HepG2 (cell line): ENCODE measurements at regions not wholly inside any gene's neighbourhood (a gene's known extent, or its start where the extent isn't known, plus 50 kb on each side); places are given as distances from the start of the nearest gene placed in this dataset.

Experiments
- CTCF ChIP-seq: sonication (generic); formaldehyde crosslinking; IDR thresholded peaks from 2 replicates; pipeline ENCODE4 v1.5.0; 2020; ENCODE audit warnings: mild to moderate bottlenecking, missing genetic modification reagents, moderate library complexity
- EP300 ChIP-seq, 3 experiments: sonication (generic) in 1 of 3; formaldehyde crosslinking in 1 of 3; IDR thresholded peaks; 2 replicates each; pipeline versions ENCODE4 v1.5.1 to v1.6.1; 2011 to 2020; ENCODE audit warnings: low read depth in 2 of 3, low read length in 2 of 3, borderline replicate concordance in 1 of 3, improper control_type of control experiment in 1 of 3, mild to moderate bottlenecking in 1 of 3, missing genetic modification reagents in 1 of 3, moderate library complexity in 1 of 3
- GABPA ChIP-seq, 2 experiments: IDR thresholded peaks; 2 replicates each; pipeline ENCODE4 v1.6.1; 2011 to 2016; ENCODE audit warnings: low read depth in 2 of 2, low read length in 1 of 2, missing biosample characterization in 1 of 2, missing genetic modification characterization in 1 of 2
- JUNB ChIP-seq: sonication (generic); formaldehyde crosslinking; IDR thresholded peaks from 2 replicates; pipeline ENCODE4 v1.8.0; 2022; ENCODE audit warnings: missing genetic modification reagents, mild to moderate bottlenecking, borderline replicate concordance
- KLF15 ChIP-seq: sonication (generic); formaldehyde crosslinking; IDR thresholded peaks from 2 replicates; pipeline ENCODE4 v1.8.1; 2023; ENCODE audit warnings: borderline replicate concordance, mild to moderate bottlenecking, inconsistent platforms, missing genetic modification reagents, mixed read lengths
- MAZ ChIP-seq, 2 experiments: sonication (generic) in 1 of 2; formaldehyde crosslinking in 1 of 2; IDR thresholded peaks; 2 replicates each; pipeline versions ENCODE4 v1.5.0 to v1.6.1; 2012 to 2020; ENCODE audit warnings: low read depth in 2 of 2, mild to moderate bottlenecking in 2 of 2, borderline replicate concordance in 1 of 2, improper control_type of control experiment in 1 of 2, low read length in 1 of 2, missing genetic modification reagents in 1 of 2, moderate library complexity in 1 of 2
- MEF2D ChIP-seq: sonication (generic); formaldehyde crosslinking; IDR thresholded peaks from 2 replicates; pipeline ENCODE4 v1.5.1; 2020; ENCODE audit warnings: mild to moderate bottlenecking, missing genetic modification reagents
- NKX3-1 ChIP-seq: sonication (generic); formaldehyde crosslinking; IDR thresholded peaks from 2 replicates; pipeline ENCODE4 v1.5.0; 2020; ENCODE audit warnings: missing genetic modification reagents
- PHF8 ChIP-seq: sonication (generic); formaldehyde crosslinking; IDR thresholded peaks from 2 replicates; pipeline ENCODE4 v1.5.0; 2020; ENCODE audit warnings: missing genetic modification reagents
- POLR2A ChIP-seq, 2 experiments: IDR thresholded peaks; 2 replicates each; pipeline ENCODE4 v1.6.1; 2011; ENCODE audit warnings: low read depth in 2 of 2, low read length in 2 of 2, mild to moderate bottlenecking in 1 of 2, moderate library complexity in 1 of 2; ENCODE audit not compliant: insufficient read depth in 1 of 2
- ZNF878 ChIP-seq: sonication (generic); formaldehyde crosslinking; IDR thresholded peaks from 2 replicates; pipeline ENCODE4 v1.8.1; 2023; ENCODE audit warnings: mild to moderate bottlenecking, missing genetic modification reagents, moderate library complexity
- TF ChIP-seq, protein P1 (sequence below): sonication (generic); formaldehyde crosslinking; IDR thresholded peaks from 2 replicates; pipeline ENCODE4 v1.4.0; 2020; ENCODE audit warnings: mild to moderate bottlenecking, low read depth, missing genetic modification reagents

GRCh38 chr9:129553277-129553676, 67.6 kb downstream of the C9orf50 start:
- TF ChIP-seq, protein P1, sequence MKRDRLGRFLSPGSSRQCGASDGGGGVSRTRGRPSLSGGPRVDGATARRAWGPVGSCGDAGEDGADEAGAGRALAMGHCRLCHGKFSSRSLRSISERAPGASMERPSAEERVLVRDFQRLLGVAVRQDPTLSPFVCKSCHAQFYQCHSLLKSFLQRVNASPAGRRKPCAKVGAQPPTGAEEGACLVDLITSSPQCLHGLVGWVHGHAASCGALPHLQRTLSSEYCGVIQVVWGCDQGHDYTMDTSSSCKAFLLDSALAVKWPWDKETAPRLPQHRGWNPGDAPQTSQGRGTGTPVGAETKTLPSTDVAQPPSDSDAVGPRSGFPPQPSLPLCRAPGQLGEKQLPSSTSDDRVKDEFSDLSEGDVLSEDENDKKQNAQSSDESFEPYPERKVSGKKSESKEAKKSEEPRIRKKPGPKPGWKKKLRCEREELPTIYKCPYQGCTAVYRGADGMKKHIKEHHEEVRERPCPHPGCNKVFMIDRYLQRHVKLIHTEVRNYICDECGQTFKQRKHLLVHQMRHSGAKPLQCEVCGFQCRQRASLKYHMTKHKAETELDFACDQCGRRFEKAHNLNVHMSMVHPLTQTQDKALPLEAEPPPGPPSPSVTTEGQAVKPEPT (CRISPR knock-in tag), result no peak
- no peak for TF ChIP-seq POLR2A (IDR thresholded peaks at IDR 0.05; ENCODE audit: insufficient read depth in 1 of 2, low read depth in 2 of 2, low read length in 2 of 2)
- TF ChIP-seq CTCF, result peak; percentile 28; the same call in 1 of the 2 replicates
- TF ChIP-seq MAZ (IDR thresholded peaks at IDR 0.05; ENCODE audit: borderline replicate concordance, low read depth, low read length), result no peak
- TF ChIP-seq MAZ (CRISPR knock-in tag; IDR thresholded peaks at IDR 0.05; ENCODE audit: low read depth), result no peak
- no peak for TF ChIP-seq KLF15 (CRISPR knock-in tag)
- TF ChIP-seq GABPA (IDR thresholded peaks at IDR 0.05; ENCODE audit: low read depth, low read length), result no peak
- no peak for TF ChIP-seq GABPA (CRISPR knock-in tag; IDR thresholded peaks at IDR 0.05; ENCODE audit: low read depth)
- TF ChIP-seq NKX3-1, result no peak
- no peak for TF ChIP-seq ZNF878 (CRISPR knock-in tag)
- no peak for TF ChIP-seq PHF8 (CRISPR knock-in tag)
- TF ChIP-seq EP300 (IDR thresholded peaks at IDR 0.05; ENCODE audit: low read depth in 2 of 2, low read length in 2 of 2), result no peak
- no peak for TF ChIP-seq EP300 (CRISPR knock-in tag; IDR thresholded peaks at IDR 0.05; ENCODE audit: borderline replicate concordance)
- no peak for TF ChIP-seq JUNB (CRISPR knock-in tag)
- TF ChIP-seq MEF2D (CRISPR knock-in tag), result no peak
